ENCODE measurements at regions not wholly inside any gene's neighbourhood (a gene's known extent, or its start where the extent isn't known, plus 50 kb on each side); places are given as distances from the start of the nearest gene placed in this dataset.

- H3K4me1 ChIP-seq (ENCODE audit: control insufficient read depth in 1 of 2, extremely low read depth in 1 of 2, insufficient read depth in 2 of 2, low read length in 2 of 2) = peaks cover 0 to 2% of the 10 kb centered on the region in 2 experiments
- Mint-ChIP-seq H3K27me3 (no peaks in the 10 kb centered on the region), H3K4me1 (peaks cover 0 to 6% (median 4%) of the 10 kb centered on the region in 3 donors), H3K9me3 (no peaks in the 10 kb centered on the region), H3K27ac (no peak overlapping the region), H3K4me3 (no peak overlapping the region), H3K36me3 (peaks cover 12% of the 10 kb centered on the region)
- CTCF ChIA-PET = no interaction called here
- H3K4me3 ChIP-seq (ENCODE audit: control insufficient read depth in 1 of 2, extremely low read depth in 1 of 2, low read length in 1 of 2) = no peak overlapping the region
- H3K9me3 ChIP-seq = no peaks in the 10 kb centered on the region
- no peaks in the 10 kb centered on the region for H3K27me3 ChIP-seq (replicated peaks in 1 of 2; ENCODE audit: control insufficient read depth in 2 of 2, extremely low read depth in 1 of 2, insufficient read depth in 2 of 2, low read length in 1 of 2)
- POLR2A ChIA-PET = no interaction called here
- ATAC-seq (replicated peaks in 1 of 4) = no peak
- no peak for DNase-seq
- 83% methylated on average over 1 of the region's 10 CpGs for WGBS (ENCODE audit: insufficient coverage)
- no peak overlapping the region for H3K27ac ChIP-seq (ENCODE audit: low read length)
- no peaks in the 10 kb centered on the region for H3K36me3 ChIP-seq (ENCODE audit: control insufficient read depth in 2 of 2, extremely low read depth in 1 of 2, insufficient read depth in 1 of 2, low read length in 1 of 2)
Measured at GRCh38 chr5:56464935-56465768, 232.0 kb upstream of the ANKRD55 start.

GRCh38 chr5:56463944-56464571 lies 230.9 kb upstream of the ANKRD55 start:
- ChIA-PET CTCF (interaction anchor here in 1 of 2 donors (0.5 kb wide), 1 partner anchor 13 kb away, joined by 4 read pairs; no protein-coding TSS in a partner anchor), POLR2A (no interaction called here)
- DNase-seq (no peak), ATAC-seq (replicated peaks in 1 of 4) (no peak)
- Mint-ChIP-seq H3K9me3 (no peaks in the 10 kb centered on the region), H3K27ac (no peak overlapping the region), H3K27me3 (no peaks in the 10 kb centered on the region), H3K4me3 (no peak overlapping the region), H3K36me3 (peaks cover 12% of the 10 kb centered on the region), H3K4me1 (peaks cover 0 to 6% (median 2%) of the 10 kb centered on the region in 3 donors)
- Histone ChIP-seq H3K4me3 (ENCODE audit: control insufficient read depth in 1 of 2, extremely low read depth in 1 of 2, low read length in 1 of 2) (no peak overlapping the region), H3K27ac (ENCODE audit: low read length) (no peak overlapping the region), H3K27me3 (replicated peaks in 1 of 2; ENCODE audit: control insufficient read depth in 2 of 2, extremely low read depth in 1 of 2, insufficient read depth in 2 of 2, low read length in 1 of 2) (no peaks in the 10 kb centered on the region), H3K9me3 (no peaks in the 10 kb centered on the region), H3K4me1 (ENCODE audit: control insufficient read depth in 1 of 2, extremely low read depth in 1 of 2, insufficient read depth in 2 of 2, low read length in 2 of 2) (peaks cover 0 to 2% of the 10 kb centered on the region in 2 experiments), H3K36me3 (ENCODE audit: control insufficient read depth in 2 of 2, extremely low read depth in 1 of 2, insufficient read depth in 1 of 2, low read length in 1 of 2) (no peaks in the 10 kb centered on the region)
- 80% methylated on average over 2 of the region's 4 CpGs for WGBS (ENCODE audit: insufficient coverage)

GRCh38 chr5:56461584-56461983 lies 228.5 kb upstream of the ANKRD55 start:
- H3K9me3 ChIP-seq = no peaks in the 10 kb centered on the region
- H3K27me3 Mint-ChIP-seq = no peaks in the 10 kb centered on the region
- POLR2A ChIA-PET = interaction anchor here in 1 of 2 donors (0.7 kb wide), 1 partner anchor 91 kb away, joined by 3 read pairs; no protein-coding TSS in a partner anchor

DNA sequence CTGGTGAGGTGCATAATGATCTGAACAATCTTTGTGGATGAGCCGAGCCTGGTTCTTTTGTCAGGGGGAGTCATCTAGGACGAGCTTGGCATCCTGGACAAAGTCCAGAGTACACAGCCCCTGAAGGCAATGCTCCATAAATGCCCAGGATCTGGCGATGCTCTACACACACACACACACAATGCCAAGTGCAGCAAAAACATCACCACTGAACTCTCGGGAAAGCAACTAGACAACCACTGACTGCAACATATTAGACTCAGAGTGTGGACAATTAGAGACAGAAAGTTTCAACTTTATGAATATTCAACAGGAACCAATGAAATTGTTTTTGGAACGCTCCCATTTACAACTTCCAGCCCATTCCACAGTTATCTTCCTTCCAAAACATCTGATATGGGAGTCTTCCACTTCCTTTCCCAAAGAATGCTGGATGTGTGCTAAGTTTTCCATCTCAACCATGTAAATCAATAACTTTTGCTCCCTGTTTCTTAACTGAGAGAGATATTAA lies 227.6 kb upstream of the ANKRD55 start:
- Histone ChIP-seq H3K27ac (ENCODE audit: low read length) (no peak overlapping the region), H3K4me1 (ENCODE audit: control insufficient read depth in 1 of 2, extremely low read depth in 1 of 2, insufficient read depth in 2 of 2, low read length in 2 of 2) (peaks cover 0 to 2% of the 10 kb centered on the region in 2 experiments), H3K4me3 (ENCODE audit: control insufficient read depth in 1 of 2, extremely low read depth in 1 of 2, low read length in 1 of 2) (no peak overlapping the region), H3K36me3 (ENCODE audit: control insufficient read depth in 2 of 2, extremely low read depth in 1 of 2, insufficient read depth in 1 of 2, low read length in 1 of 2) (no peaks in the 10 kb centered on the region), H3K9me3 (no peaks in the 10 kb centered on the region), H3K27me3 (replicated peaks in 1 of 2; ENCODE audit: control insufficient read depth in 2 of 2, extremely low read depth in 1 of 2, insufficient read depth in 2 of 2, low read length in 1 of 2) (peaks cover 0 to 3% of the 10 kb centered on the region in 2 experiments)
- ATAC-seq (replicated peaks in 1 of 4) (no peak), DNase-seq (no peak)
- POLR2A ChIA-PET = interaction anchor here in 1 of 2 donors (0.7 kb wide), 1 partner anchor 92 kb away, joined by 3 read pairs; no protein-coding TSS in a partner anchor
- Mint-ChIP-seq H3K4me3 (no peak overlapping the region), H3K27ac (no peak overlapping the region), H3K9me3 (no peaks in the 10 kb centered on the region), H3K4me1 (peaks cover 0 to 4% (median under 1%) of the 10 kb centered on the region in 3 donors), H3K36me3 (peaks cover 6% of the 10 kb centered on the region), H3K27me3 (no peaks in the 10 kb centered on the region)
- CTCF ChIA-PET = no interaction called here
- WGBS (ENCODE audit: insufficient coverage) = 71% methylated on average over 1 of the region's 5 CpGs

More at GRCh38 chr5:56461584-56461983, 228.5 kb upstream of the ANKRD55 start:
- CTCF ChIA-PET = no interaction called here
- no peak for DNase-seq
- H3K4me1 Mint-ChIP-seq = peaks cover 0 to 6% (median 2%) of the 10 kb centered on the region in 3 donors
- ATAC-seq (replicated peaks in 1 of 4) = no peak
- no CpG with 5 or more reads among the region's 4 CpGs for WGBS (ENCODE audit: insufficient coverage)
- H3K4me3 ChIP-seq (ENCODE audit: control insufficient read depth in 1 of 2, extremely low read depth in 1 of 2, low read length in 1 of 2) = no peak overlapping the region
- H3K4me3 Mint-ChIP-seq = no peak overlapping the region
- H3K27ac ChIP-seq (ENCODE audit: low read length) = no peak overlapping the region
- peaks cover 0 to 2% of the 10 kb centered on the region in 2 experiments for H3K4me1 ChIP-seq (ENCODE audit: control insufficient read depth in 1 of 2, extremely low read depth in 1 of 2, insufficient read depth in 2 of 2, low read length in 2 of 2)
- no peaks in the 10 kb centered on the region for H3K36me3 ChIP-seq (ENCODE audit: control insufficient read depth in 2 of 2, extremely low read depth in 1 of 2, insufficient read depth in 1 of 2, low read length in 1 of 2)
- H3K9me3 Mint-ChIP-seq = no peaks in the 10 kb centered on the region
- no peaks in the 10 kb centered on the region for H3K27me3 ChIP-seq (replicated peaks in 1 of 2; ENCODE audit: control insufficient read depth in 2 of 2, extremely low read depth in 1 of 2, insufficient read depth in 2 of 2, low read length in 1 of 2)
- no peak overlapping the region for H3K27ac Mint-ChIP-seq
- H3K36me3 Mint-ChIP-seq = peaks cover 9% of the 10 kb centered on the region

GRCh38 chr5:56460195-56460546 lies 227.0 kb upstream of the ANKRD55 start:
- no peak overlapping the region for H3K27ac Mint-ChIP-seq
- H3K4me3 Mint-ChIP-seq = no peak overlapping the region
- no CpG with 5 or more reads among the region's 2 CpGs for WGBS (ENCODE audit: insufficient coverage)
- H3K4me1 Mint-ChIP-seq = no peaks in the 10 kb centered on the region
- ATAC-seq (replicated peaks in 1 of 4) = no peak
- H3K36me3 Mint-ChIP-seq = peaks cover 4% of the 10 kb centered on the region
- H3K27me3 ChIP-seq (replicated peaks in 1 of 2; ENCODE audit: control insufficient read depth in 2 of 2, extremely low read depth in 1 of 2, insufficient read depth in 2 of 2, low read length in 1 of 2) = peaks cover 0 to 3% of the 10 kb centered on the region in 2 experiments
- H3K4me3 ChIP-seq (ENCODE audit: control insufficient read depth in 1 of 2, extremely low read depth in 1 of 2, low read length in 1 of 2) = no peak overlapping the region
- H3K36me3 ChIP-seq (ENCODE audit: control insufficient read depth in 2 of 2, extremely low read depth in 1 of 2, insufficient read depth in 1 of 2, low read length in 1 of 2) = no peaks in the 10 kb centered on the region
- no peaks in the 10 kb centered on the region for H3K9me3 Mint-ChIP-seq
- DNase-seq = no peak
- CTCF ChIA-PET = no interaction called here
- H3K27me3 Mint-ChIP-seq = no peaks in the 10 kb centered on the region
- POLR2A ChIA-PET = interaction anchor here in 1 of 2 donors (0.7 kb wide), 1 partner anchor 32 kb away, joined by 3 read pairs; no protein-coding TSS in a partner anchor
- H3K4me1 ChIP-seq (ENCODE audit: control insufficient read depth in 1 of 2, extremely low read depth in 1 of 2, insufficient read depth in 2 of 2, low read length in 2 of 2) = peaks cover 0 to 2% of the 10 kb centered on the region in 2 experiments
- H3K9me3 ChIP-seq = no peaks in the 10 kb centered on the region
- H3K27ac ChIP-seq (ENCODE audit: low read length) = no peak overlapping the region

DNA sequence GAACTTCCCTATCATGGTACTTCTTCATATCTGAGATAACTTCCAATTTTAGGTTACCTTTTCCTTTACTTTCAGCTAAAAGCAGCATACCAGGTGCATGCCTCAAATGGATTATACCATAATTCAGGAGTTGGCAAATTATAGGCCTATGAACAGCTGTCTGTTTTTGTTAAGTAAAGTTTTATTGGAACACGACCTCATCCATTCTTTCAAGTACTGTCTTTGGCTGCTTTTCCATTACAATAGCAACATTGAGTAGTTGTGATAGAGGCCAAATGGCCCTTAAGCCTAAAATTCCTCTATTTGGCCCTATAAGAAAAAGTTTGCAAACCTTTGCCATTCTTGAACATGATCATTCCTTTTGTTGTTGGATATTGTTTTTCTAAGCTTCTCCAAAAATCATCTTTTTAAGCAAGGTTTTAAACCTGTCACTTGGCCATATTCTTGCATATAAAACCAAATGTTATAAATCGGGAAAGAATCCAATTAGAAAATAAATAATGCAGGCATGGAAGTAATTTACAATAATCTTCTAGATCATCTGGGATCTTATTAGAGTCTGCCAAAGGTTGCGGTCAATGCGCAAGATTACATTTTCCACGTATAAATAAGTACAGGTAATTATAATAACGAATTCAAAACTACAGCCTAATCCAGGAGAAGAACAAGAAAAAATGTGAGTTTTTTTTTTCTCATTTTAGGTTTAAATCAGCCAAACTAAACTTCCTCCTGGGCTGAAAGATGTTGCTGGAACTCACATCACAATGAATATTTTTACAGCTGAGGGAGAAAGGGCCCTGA lies 226.5 kb upstream of the ANKRD55 start:
- H3K9me3 ChIP-seq = no peaks in the 10 kb centered on the region
- H3K4me3 ChIP-seq (ENCODE audit: control insufficient read depth in 1 of 2, extremely low read depth in 1 of 2, low read length in 1 of 2) = no peak overlapping the region
- H3K4me1 ChIP-seq (ENCODE audit: control insufficient read depth in 1 of 2, extremely low read depth in 1 of 2, insufficient read depth in 2 of 2, low read length in 2 of 2) = no peaks in the 10 kb centered on the region
- no peak for DNase-seq
- ChIA-PET POLR2A (interaction anchor here in 1 of 2 donors (0.7 kb wide), 1 partner anchor 33 kb away, joined by 3 read pairs; no protein-coding TSS in a partner anchor), CTCF (no interaction called here)
- Mint-ChIP-seq H3K4me3 (no peak overlapping the region), H3K27ac (no peak overlapping the region), H3K9me3 (no peaks in the 10 kb centered on the region), H3K27me3 (no peaks in the 10 kb centered on the region), H3K36me3 (peaks cover under 1% of the 10 kb centered on the region), H3K4me1 (no peaks in the 10 kb centered on the region)
- peaks cover 0 to 3% of the 10 kb centered on the region in 2 experiments for H3K27me3 ChIP-seq (replicated peaks in 1 of 2; ENCODE audit: control insufficient read depth in 2 of 2, extremely low read depth in 1 of 2, insufficient read depth in 2 of 2, low read length in 1 of 2)
- ATAC-seq (replicated peaks in 1 of 4) = no peak
- no peak overlapping the region for H3K27ac ChIP-seq (ENCODE audit: low read length)
- no CpG with 5 or more reads among the region's 6 CpGs for WGBS (ENCODE audit: insufficient coverage)
- no peaks in the 10 kb centered on the region for H3K36me3 ChIP-seq (ENCODE audit: control insufficient read depth in 2 of 2, extremely low read depth in 1 of 2, insufficient read depth in 1 of 2, low read length in 1 of 2)
